Hepatocyte (in vitro differentiated cells): ENCODE measurements at regions not wholly inside any gene's neighbourhood (a gene's known extent, or its start where the extent isn't known, plus 50 kb on each side); places are given as distances from the start of the nearest gene placed in this dataset.

Experiments
- DNase-seq: peaks from one replicate; pipeline ENCODE4 v3.0.0-alpha.2; 2016; ENCODE audit warnings: low spot score
- H2AFZ ChIP-seq: fragments of 200-600 bp; sonication (generic); 2 replicates; pipeline ENCODE4 v1.6.0; 2016; ENCODE audit warnings: antibody characterized with exemption, mild to moderate bottlenecking
- H3K27ac ChIP-seq: fragments of 200-600 bp; sonication (generic); 2 replicates; pipeline ENCODE4 v1.5.1; 2016; ENCODE audit warnings: mild to moderate bottlenecking
- H3K27me3 ChIP-seq: fragments of 200-600 bp; sonication (generic); 2 replicates; pipeline ENCODE4 v1.6.1; 2016
- H3K36me3 ChIP-seq: fragments of 200-600 bp; sonication (generic); replicated peaks from 2 replicates; pipeline ENCODE4 v1.5.1; 2016; ENCODE audit warnings: low read depth; ENCODE audit not compliant: insufficient read depth
- H3K4me1 ChIP-seq: fragments of 200-600 bp; sonication (generic); 2 replicates; pipeline ENCODE4 v1.5.1; 2016; ENCODE audit warnings: mild to moderate bottlenecking, moderate library complexity; ENCODE audit not compliant: insufficient read depth
- H3K4me2 ChIP-seq: fragments of 200-600 bp; sonication (generic); 2 replicates; pipeline ENCODE4 v1.6.0; 2016
- H3K4me3 ChIP-seq: fragments of 200-600 bp; sonication (generic); 2 replicates; pipeline ENCODE4 v1.5.1; 2016; ENCODE audit warnings: mild to moderate bottlenecking
- H3K79me2 ChIP-seq: fragments of 200-600 bp; sonication (generic); 2 replicates; pipeline ENCODE4 v1.6.0; 2017; ENCODE audit warnings: mild to moderate bottlenecking
- H3K9me2 ChIP-seq: fragments of 200-600 bp; sonication (generic); replicated peaks from 2 replicates; pipeline ENCODE4 v1.6.0; 2017; ENCODE audit warnings: mild to moderate bottlenecking; ENCODE audit not compliant: insufficient read depth
- H3K9me3 ChIP-seq: fragments of 200-600 bp; sonication (generic); 2 replicates; pipeline ENCODE4 v1.5.1; 2016; ENCODE audit warnings: low read depth, mild to moderate bottlenecking
- H4K20me1 ChIP-seq: fragments of 200-600 bp; sonication (generic); 2 replicates; pipeline ENCODE4 v1.6.0; 2016; ENCODE audit warnings: mild to moderate bottlenecking; ENCODE audit not compliant: insufficient read depth, poor library complexity, severe bottlenecking
- CTCF ChIP-seq: fragments of 200-600 bp; sonication (generic); IDR thresholded peaks from 2 replicates; pipeline ENCODE4 v1.5.1; 2016; ENCODE audit warnings: antibody characterized with exemption, mild to moderate bottlenecking; ENCODE audit not compliant: poor library complexity
- EZH2 ChIP-seq: fragments of 200-600 bp; sonication (generic); IDR thresholded peaks from 2 replicates; pipeline ENCODE4 v1.6.1; 2016; ENCODE audit warnings: antibody characterized with exemption, mild to moderate bottlenecking, borderline replicate concordance
- EZH2phosphoT487 ChIP-seq: fragments of 200-600 bp; sonication (generic); IDR thresholded peaks from one replicate; pipeline ENCODE4 v1.6.1; 2018; ENCODE audit warnings: antibody characterized with exemption, mild to moderate bottlenecking, low read depth, moderate library complexity; ENCODE audit not compliant: unreplicated experiment, severe bottlenecking
- WGBS: methylation state at CpG from one replicate; pipeline ENCODE4 v1.1.6; 2016; ENCODE audit warnings: low lambda C conversion rate; ENCODE audit errors: missing lambda C conversion rate; 5-methylcytosine and 5-hydroxymethylcytosine counted together

GRCh38 chr6:102798636-102799035 is 1405.1 kb downstream of the GRIK2 start:
- Histone ChIP-seq H3K36me3 (no peaks in the 10 kb centered on the region), H3K27me3 (no peaks in the 10 kb centered on the region), H3K4me3 (no peak overlapping the region), H3K9me2 (no peaks in the 10 kb centered on the region), H3K27ac (no peak overlapping the region), H4K20me1 (no peaks in the 10 kb centered on the region), H2AFZ (peak overlapping the region; percentile 50), H3K4me1 (no peaks in the 10 kb centered on the region), H3K4me2 (peak overlapping the region; percentile 72), H3K9me3 (no peaks in the 10 kb centered on the region), H3K79me2 (no peaks in the 10 kb centered on the region)
- no peak for TF ChIP-seq EZH2phosphoT487
- peak; percentile 39 for TF ChIP-seq CTCF
- WGBS, result 12% methylated on average over 13 of the region's 13 CpGs
- peak; percentile 33 for DNase-seq

GRCh38 chr6:102793752-102794151 is 1400.2 kb downstream of the GRIK2 start:
- Histone ChIP-seq H3K27ac (no peak overlapping the region), H3K4me2 (no peak overlapping the region), H4K20me1 (no peaks in the 10 kb centered on the region), H3K4me3 (no peak overlapping the region), H3K79me2 (no peaks in the 10 kb centered on the region), H3K4me1 (no peaks in the 10 kb centered on the region), H2AFZ (no peak overlapping the region), H3K36me3 (no peaks in the 10 kb centered on the region), H3K9me2 (no peaks in the 10 kb centered on the region), H3K9me3 (no peaks in the 10 kb centered on the region), H3K27me3 (no peaks in the 10 kb centered on the region)
- DNase-seq, result no peak
- TF ChIP-seq EZH2 (no peak), CTCF (no peak), EZH2phosphoT487 (no peak)
- WGBS, result 76% methylated on average over 1 of the region's 1 CpG

GRCh38 chr6:102774326-102774725 is 1380.8 kb downstream of the GRIK2 start:
- H3K36me3 ChIP-seq, result no peaks in the 10 kb centered on the region
- H3K4me3 ChIP-seq, result no peak overlapping the region
- no peaks in the 10 kb centered on the region for H3K79me2 ChIP-seq
- H4K20me1 ChIP-seq, result no peaks in the 10 kb centered on the region
- H3K4me2 ChIP-seq, result no peak overlapping the region
- no peak overlapping the region for H2AFZ ChIP-seq
- DNase-seq, result no peak
- no peaks in the 10 kb centered on the region for H3K4me1 ChIP-seq
- no peaks in the 10 kb centered on the region for H3K9me3 ChIP-seq
- H3K27ac ChIP-seq, result no peak overlapping the region
- H3K27me3 ChIP-seq, result no peaks in the 10 kb centered on the region
- H3K9me2 ChIP-seq, result no peaks in the 10 kb centered on the region
- TF ChIP-seq EZH2 (no peak), EZH2phosphoT487 (no peak)
- WGBS, result 83% methylated on average over 1 of the region's 1 CpG

- DNase-seq, result no peak
- TF ChIP-seq EZH2, result no peak
- no peak for TF ChIP-seq CTCF
- TF ChIP-seq EZH2phosphoT487, result no peak
- H3K4me2 ChIP-seq, result no peak overlapping the region
- no peaks in the 10 kb centered on the region for H3K79me2 ChIP-seq
- no peak overlapping the region for H3K4me3 ChIP-seq
- H3K4me1 ChIP-seq, result no peaks in the 10 kb centered on the region
- no peak overlapping the region for H3K27ac ChIP-seq
- H3K36me3 ChIP-seq, result no peaks in the 10 kb centered on the region
- H3K9me3 ChIP-seq, result no peaks in the 10 kb centered on the region
- H3K27me3 ChIP-seq, result no peaks in the 10 kb centered on the region
- no peaks in the 10 kb centered on the region for H3K9me2 ChIP-seq
- H4K20me1 ChIP-seq, result no peaks in the 10 kb centered on the region
- WGBS, result 92% methylated on average over 2 of the region's 2 CpGs
- H2AFZ ChIP-seq, result no peak overlapping the region
These were observed 1380.1 kb downstream of the GRIK2 start for GRCh38 chr6:102773636-102774035.
